GM23338 (cell line): ENCODE measurements at regions not wholly inside any gene's neighbourhood (a gene's known extent, or its start where the extent isn't known, plus 50 kb on each side); places are given as distances from the start of the nearest gene placed in this dataset.

Experiments used
- ATAC-seq: fragments of 200-7000 bp; cut with Tn5 transposase; 3 replicates; pipeline ENCODE4 v1.9.1; 2020
- DNase-seq: peaks from one replicate; pipeline ENCODE4 v3.0.0-alpha.2; 2015; ENCODE audit warnings: low spot score
- H2AFZ ChIP-seq: fragments of 200-600 bp; sonication (generic); 2 replicates; pipeline ENCODE4 v1.8.0; 2016; ENCODE audit warnings: antibody characterized with exemption, mild to moderate bottlenecking, moderate library complexity
- H3F3A ChIP-seq: fragments of 200-600 bp; sonication (generic); replicated peaks from 2 replicates; pipeline ENCODE4 v1.8.0; 2017; ENCODE audit warnings: antibody characterized with exemption, mixed run types, low read depth
- H3K27ac ChIP-seq: fragments of 200-600 bp; sonication (generic); 2 replicates; pipeline ENCODE4 v1.6.1; 2016; ENCODE audit warnings: low read depth
- H3K27me3 ChIP-seq: fragments of 200-600 bp; sonication (generic); 2 replicates; pipeline ENCODE4 v1.8.0; 2016; ENCODE audit warnings: mild to moderate bottlenecking, mixed run types, moderate library complexity; ENCODE audit not compliant: insufficient read depth
- H3K36me3 ChIP-seq: fragments of 200-600 bp; sonication (generic); 2 replicates; pipeline ENCODE4 v1.8.0; 2016; ENCODE audit warnings: mild to moderate bottlenecking; ENCODE audit not compliant: insufficient read depth
- H3K4me1 ChIP-seq: fragments of 200-600 bp; sonication (generic); 2 replicates; pipeline ENCODE4 v1.8.0; 2016; ENCODE audit warnings: mild to moderate bottlenecking, moderate library complexity; ENCODE audit not compliant: insufficient read depth
- H3K4me2 ChIP-seq: fragments of 200-600 bp; sonication (generic); 2 replicates; pipeline ENCODE4 v1.7.1; 2017; ENCODE audit warnings: mixed run types
- H3K4me3 ChIP-seq: fragments of 200-600 bp; sonication (generic); 2 replicates; pipeline ENCODE4 v1.6.1; 2016; ENCODE audit warnings: mixed run types
- H3K79me2 ChIP-seq: fragments of 200-600 bp; sonication (generic); replicated peaks from 2 replicates; pipeline ENCODE4 v1.8.0; 2017; ENCODE audit warnings: mild to moderate bottlenecking; ENCODE audit not compliant: insufficient read depth
- H3K9me2 ChIP-seq: fragments of 200-600 bp; sonication (generic); 2 replicates; pipeline ENCODE4 v1.8.0; 2017; ENCODE audit not compliant: insufficient read depth
- H4K20me1 ChIP-seq: fragments of 200-600 bp; sonication (generic); replicated peaks from 2 replicates; pipeline ENCODE4 v1.8.0; 2017; ENCODE audit warnings: mild to moderate bottlenecking; ENCODE audit not compliant: insufficient read depth
- H3K27ac Mint-ChIP-seq: 2 replicates; pipeline ENCODE4 v1.8.0; 2020; ENCODE audit warnings: inconsistent platforms, mild to moderate bottlenecking, moderate library complexity, mixed read lengths
- H3K27me3 Mint-ChIP-seq: 3 replicates; pipeline ENCODE4 v1.8.0; 2022; ENCODE audit warnings: low read depth, mild to moderate bottlenecking, moderate library complexity, mixed read lengths, inconsistent platforms; ENCODE audit not compliant: insufficient read depth, poor library complexity
- H3K36me3 Mint-ChIP-seq: 3 replicates; pipeline ENCODE4 v1.8.0; 2021; ENCODE audit warnings: low read depth, mild to moderate bottlenecking, inconsistent platforms, moderate library complexity, mixed read lengths
- H3K4me1 Mint-ChIP-seq: 3 replicates; pipeline ENCODE4 v1.8.0; 2020; ENCODE audit warnings: mild to moderate bottlenecking, inconsistent platforms, mixed read lengths
- H3K4me3 Mint-ChIP-seq: 3 replicates; pipeline ENCODE4 v1.8.0; 2021; ENCODE audit warnings: moderate library complexity, mild to moderate bottlenecking, inconsistent platforms, mixed read lengths
- H3K9me3 Mint-ChIP-seq: 3 replicates; pipeline ENCODE4 v1.8.0; 2020; ENCODE audit warnings: moderate library complexity, mild to moderate bottlenecking, inconsistent platforms, mixed read lengths
- CREB1 ChIP-seq: fragments of 250-450 bp; sonication (Bioruptor Pico); IDR thresholded peaks from 2 replicates; pipeline ENCODE4 v1.5.0; 2020; ENCODE audit warnings: low read depth, mild to moderate bottlenecking, moderate library complexity
- EZH2 ChIP-seq: fragments of 200-600 bp; sonication (generic); IDR thresholded peaks from one replicate; pipeline ENCODE4 v1.8.0; 2017; ENCODE audit warnings: antibody characterized with exemption, mild to moderate bottlenecking, low read depth; ENCODE audit not compliant: unreplicated experiment
- EZH2phosphoT487 ChIP-seq: fragments of 200-600 bp; sonication (generic); IDR thresholded peaks from one replicate; pipeline ENCODE4 v1.8.1; 2018; ENCODE audit warnings: antibody characterized with exemption; ENCODE audit not compliant: unreplicated experiment
- NANOG ChIP-seq: IDR thresholded peaks from 2 replicates; pipeline ENCODE4 v1.6.1; 2016; ENCODE audit warnings: antibody characterized with exemption, borderline replicate concordance
- STAT1 ChIP-seq: IDR thresholded peaks from one replicate; pipeline ENCODE4 v1.6.1; 2016; ENCODE audit warnings: antibody characterized with exemption; ENCODE audit not compliant: unreplicated experiment
- ZNF114 ChIP-seq: fragments of 250-450 bp; sonication (Bioruptor Pico); IDR thresholded peaks from 2 replicates; pipeline ENCODE4 v1.5.0; 2020; ENCODE audit warnings: mild to moderate bottlenecking, moderate library complexity
- ZNF331 ChIP-seq: fragments of 250-450 bp; sonication (Bioruptor Pico); IDR thresholded peaks from 2 replicates; pipeline ENCODE4 v1.5.0; 2020; ENCODE audit warnings: low read depth, mild to moderate bottlenecking, moderate library complexity
- ZNF462 ChIP-seq: fragments of 250-450 bp; sonication (Bioruptor Pico); IDR thresholded peaks from 2 replicates; pipeline ENCODE4 v1.5.0; 2020; ENCODE audit warnings: mild to moderate bottlenecking, moderate library complexity
- TF ChIP-seq, protein P1 (sequence below): IDR thresholded peaks from 2 replicates; pipeline ENCODE4 v1.6.1; 2016; ENCODE audit warnings: antibody characterized with exemption

DNA sequence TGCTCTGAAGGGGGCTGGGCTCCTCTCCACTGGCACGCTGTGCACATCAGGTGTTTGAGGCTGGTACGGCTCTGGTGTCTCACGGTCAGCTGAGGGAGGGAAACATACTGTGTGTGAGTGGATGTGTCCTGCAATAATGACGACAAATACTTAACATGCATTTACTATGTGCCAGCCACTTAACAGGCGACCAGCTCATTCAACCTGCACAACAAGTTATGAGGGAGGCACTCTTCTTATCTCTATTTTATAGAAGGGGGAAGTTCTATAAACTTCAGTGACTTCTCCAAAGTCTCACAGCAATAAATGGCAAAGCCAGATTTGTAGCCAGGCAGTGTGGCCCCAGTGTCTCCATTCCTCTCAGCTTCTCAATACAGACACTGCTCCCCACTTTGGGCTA, 83.1 kb upstream of the LINGO1 start:
- no peaks in the 10 kb centered on the region for H4K20me1 ChIP-seq
- H3K27ac ChIP-seq: no peak overlapping the region
- no peaks in the 10 kb centered on the region for H3F3A ChIP-seq
- ATAC-seq (no peak), DNase-seq (no peak)
- no peaks in the 10 kb centered on the region for H3K4me1 ChIP-seq
- H3K9me3 Mint-ChIP-seq: no peaks in the 10 kb centered on the region
- H2AFZ ChIP-seq: no peak overlapping the region
- H3K27me3 Mint-ChIP-seq: peaks cover 6% of the 10 kb centered on the region
- no peaks in the 10 kb centered on the region for H3K36me3 ChIP-seq
- no peaks in the 10 kb centered on the region for H3K9me2 ChIP-seq
- H3K4me2 ChIP-seq: no peak overlapping the region
- H3K27ac Mint-ChIP-seq: no peak overlapping the region
- no peak overlapping the region for H3K4me3 Mint-ChIP-seq
- H3K4me3 ChIP-seq: no peak overlapping the region
- H3K4me1 Mint-ChIP-seq: peaks cover 20% of the 10 kb centered on the region
- no peaks in the 10 kb centered on the region for H3K36me3 Mint-ChIP-seq
- no peaks in the 10 kb centered on the region for H3K27me3 ChIP-seq
- no peaks in the 10 kb centered on the region for H3K79me2 ChIP-seq
- no peak for TF ChIP-seq CREB1 (CRISPR knock-in tag)
- TF ChIP-seq EZH2phosphoT487: no peak
- TF ChIP-seq EZH2: no peak
- TF ChIP-seq NANOG: no peak
- no peak for TF ChIP-seq ZNF114

DNA sequence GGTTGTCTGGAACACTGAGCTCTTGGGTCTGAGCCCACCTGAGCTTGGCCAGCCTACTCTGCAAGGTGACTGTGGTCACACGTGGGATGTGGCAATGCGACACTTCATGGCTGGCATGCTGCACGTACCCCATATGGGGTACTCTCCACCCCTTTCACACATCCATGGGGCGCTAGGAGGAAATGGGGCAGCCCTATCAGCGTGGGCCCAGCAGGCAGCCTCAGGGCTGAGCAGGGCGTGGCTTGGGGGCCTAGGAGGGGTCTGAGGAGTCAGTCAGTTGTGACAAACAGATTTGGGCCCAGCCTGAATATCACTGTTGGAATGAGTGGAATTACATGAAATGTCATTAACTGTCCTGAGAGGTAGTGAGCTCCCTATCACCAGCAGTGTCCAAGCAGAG, 82.3 kb upstream of the LINGO1 start:
- Mint-ChIP-seq H3K4me3 (no peak overlapping the region), H3K27ac (no peak overlapping the region), H3K4me1 (peaks cover 20% of the 10 kb centered on the region), H3K36me3 (no peaks in the 10 kb centered on the region), H3K27me3 (peaks cover 4% of the 10 kb centered on the region), H3K9me3 (no peaks in the 10 kb centered on the region)
- H3K9me2 ChIP-seq: no peaks in the 10 kb centered on the region
- H3K36me3 ChIP-seq: no peaks in the 10 kb centered on the region
- no peaks in the 10 kb centered on the region for H4K20me1 ChIP-seq
- H3K4me3 ChIP-seq: no peak overlapping the region
- no peaks in the 10 kb centered on the region for H3K79me2 ChIP-seq
- no peaks in the 10 kb centered on the region for H3K27me3 ChIP-seq
- H3K4me2 ChIP-seq: no peak overlapping the region
- DNase-seq: no peak
- no peak overlapping the region for H3K27ac ChIP-seq
- TF ChIP-seq EZH2phosphoT487: no peak
- no peaks in the 10 kb centered on the region for H3F3A ChIP-seq
- no peaks in the 10 kb centered on the region for H3K4me1 ChIP-seq
- ATAC-seq: no peak
- H2AFZ ChIP-seq: no peak overlapping the region

DNA sequence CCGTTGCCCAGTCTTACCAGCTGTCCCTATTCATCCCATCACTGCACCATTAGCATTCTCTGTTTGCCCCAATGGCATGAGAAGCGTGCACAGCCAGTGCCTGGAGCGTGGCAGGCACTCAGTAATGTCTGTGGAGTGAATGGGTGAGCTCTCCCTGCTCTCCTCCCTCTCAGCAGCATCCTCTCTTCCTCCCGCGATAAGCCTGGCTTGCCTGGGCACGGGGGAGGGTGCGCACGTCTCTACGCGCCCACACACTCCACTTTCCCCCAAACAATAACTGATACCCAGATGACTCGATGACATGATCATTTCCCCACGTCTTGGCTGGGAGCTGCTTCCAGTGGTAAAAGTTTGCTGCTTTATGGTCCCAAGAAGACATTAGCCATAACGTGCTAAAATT, 81.8 kb upstream of the LINGO1 start:
- H4K20me1 ChIP-seq: no peaks in the 10 kb centered on the region
- no peaks in the 10 kb centered on the region for H3K4me1 ChIP-seq
- H2AFZ ChIP-seq: no peak overlapping the region
- Mint-ChIP-seq H3K4me1 (peaks cover 20% of the 10 kb centered on the region), H3K27ac (no peak overlapping the region), H3K9me3 (no peaks in the 10 kb centered on the region), H3K27me3 (peaks cover 4% of the 10 kb centered on the region), H3K36me3 (no peaks in the 10 kb centered on the region), H3K4me3 (no peak overlapping the region)
- no peaks in the 10 kb centered on the region for H3K9me2 ChIP-seq
- DNase-seq (no peak), ATAC-seq (no peak)
- H3K27me3 ChIP-seq: no peaks in the 10 kb centered on the region
- no peak overlapping the region for H3K27ac ChIP-seq
- no peaks in the 10 kb centered on the region for H3K79me2 ChIP-seq
- H3K36me3 ChIP-seq: no peaks in the 10 kb centered on the region
- no peak overlapping the region for H3K4me2 ChIP-seq
- H3K4me3 ChIP-seq: no peak overlapping the region
- no peaks in the 10 kb centered on the region for H3F3A ChIP-seq
- TF ChIP-seq EZH2 (no peak), ZNF114 (no peak), ZNF462 (CRISPR knock-in tag) (no peak), STAT1 (no peak), CREB1 (CRISPR knock-in tag) (no peak), ZNF331 (CRISPR knock-in tag) (no peak)
- TF ChIP-seq, protein P1, sequence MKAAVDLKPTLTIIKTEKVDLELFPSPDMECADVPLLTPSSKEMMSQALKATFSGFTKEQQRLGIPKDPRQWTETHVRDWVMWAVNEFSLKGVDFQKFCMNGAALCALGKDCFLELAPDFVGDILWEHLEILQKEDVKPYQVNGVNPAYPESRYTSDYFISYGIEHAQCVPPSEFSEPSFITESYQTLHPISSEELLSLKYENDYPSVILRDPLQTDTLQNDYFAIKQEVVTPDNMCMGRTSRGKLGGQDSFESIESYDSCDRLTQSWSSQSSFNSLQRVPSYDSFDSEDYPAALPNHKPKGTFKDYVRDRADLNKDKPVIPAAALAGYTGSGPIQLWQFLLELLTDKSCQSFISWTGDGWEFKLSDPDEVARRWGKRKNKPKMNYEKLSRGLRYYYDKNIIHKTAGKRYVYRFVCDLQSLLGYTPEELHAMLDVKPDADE: no peak
